HepG2 (cell line): ENCODE measurements at regions not wholly inside any gene's neighbourhood (a gene's known extent, or its start where the extent isn't known, plus 50 kb on each side); places are given as distances from the start of the nearest gene placed in this dataset.

ENCODE experiments used
- ATAC-seq: fragments of 200-7000 bp; cut with Tn5 transposase; 3 replicates; pipeline ENCODE4 v1.9.1; 2020; ENCODE audit warnings: mild to moderate bottlenecking, moderate library complexity
- BruUV-seq: library from RNA; stranded (reverse); fragments of 400-500 nt; replicated peaks from 2 replicates; lab custom pipeline; 2021; lab: Mats Ljungman, UMichigan
- CTCF ChIA-PET: fragments of 300-600 bp; formaldehyde crosslinking; extraction: SDS; loops from one replicate; lab custom pipeline; 2021; ENCODE audit warnings: low total read pairs, inconsistent platforms, low intra/inter-chr PET ratio; lab: Yijun Ruan, JAX
- POLR2A ChIA-PET: fragments of 350-600 bp; sonication (Branson Sonifier 250); formaldehyde crosslinking; loops from one replicate; lab custom pipeline; 2020; ENCODE audit warnings: antibody characterized with exemption, inconsistent platforms; lab: Yijun Ruan, JAX
- DNase-seq: peaks from one replicate; pipeline ENCODE4 v3.0.0-alpha.2; 2015; ENCODE audit warnings: low spot score
- FAIRE-seq: peaks from 3 replicates; lab custom pipeline; 2011; peaks lifted over from hg19 to GRCh38; lab: Jason Lieb, UNC
- H2AFZ ChIP-seq: one replicate; pipeline ENCODE4 v1.6.1; 2011; ENCODE audit warnings: low read length, inconsistent platforms
- H3K27ac ChIP-seq: fragments of 300-600 bp; 3 replicates; pipeline ENCODE4 v1.8.0; 2011; ENCODE audit warnings: mixed run types, mild to moderate bottlenecking, mixed read lengths, low read length, inconsistent platforms; ENCODE audit not compliant: insufficient read depth; ENCODE audit errors: extremely low read length
- H3K27me3 ChIP-seq, 2 experiments: fragments of 200-600 bp in 1 of 2; 2 replicates in 1 of 2; 3 replicates in 1 of 2; pipeline versions ENCODE4 v1.6.0 to v1.8.0; 2011; ENCODE audit warnings: low read length in 2 of 2, mild to moderate bottlenecking in 2 of 2, moderate library complexity in 2 of 2, inconsistent platforms in 1 of 2; ENCODE audit not compliant: insufficient read depth in 2 of 2, control insufficient read depth in 1 of 2
- H3K36me3 ChIP-seq, 2 experiments: fragments of 200-600 bp in 1 of 2; replicated peaks in 1 of 2; 2 replicates in 1 of 2; 3 replicates in 1 of 2; pipeline versions ENCODE4 v1.5.1 to v1.8.0; 2011; ENCODE audit warnings: low read length in 2 of 2, inconsistent platforms in 1 of 2; ENCODE audit not compliant: insufficient read depth in 2 of 2, control insufficient read depth in 1 of 2
- H3K4me1 ChIP-seq: 2 replicates; pipeline ENCODE4 v1.5.1; 2012; ENCODE audit warnings: low read length, inconsistent platforms; ENCODE audit not compliant: insufficient read depth
- H3K4me2 ChIP-seq: 2 replicates; pipeline ENCODE4 v1.6.0; 2011; ENCODE audit warnings: low read depth, low read length, inconsistent platforms
- H3K4me3 ChIP-seq, 3 experiments: fragments of 200-600 bp in 1 of 3; sonication (generic), shearing (Covaris generic) in 1 of 3; replicated peaks in 1 of 3; 2 replicates each; pipeline ENCODE4 v1.5.1; 2011 to 2016; ENCODE audit warnings: low read length in 3 of 3, inconsistent platforms in 2 of 3, low read depth in 2 of 3, mild to moderate bottlenecking in 2 of 3, control low read depth in 1 of 3, mixed read lengths in 1 of 3; ENCODE audit not compliant: insufficient read depth in 1 of 3
- H3K79me2 ChIP-seq: one replicate; pipeline ENCODE4 v1.6.1; 2011; ENCODE audit warnings: low read length, inconsistent platforms; ENCODE audit not compliant: insufficient read depth
- H3K9ac ChIP-seq: 2 replicates; pipeline ENCODE4 v1.6.0; 2011; ENCODE audit warnings: mild to moderate bottlenecking, low read depth, low read length, inconsistent platforms; ENCODE audit not compliant: insufficient read depth
- H3K9me3 ChIP-seq: 2 replicates; pipeline ENCODE4 v1.5.1; 2012; ENCODE audit warnings: mild to moderate bottlenecking, low read length
- H4K20me1 ChIP-seq: 2 replicates; pipeline ENCODE4 v1.6.0; 2011; ENCODE audit warnings: inconsistent platforms, mild to moderate bottlenecking, low read length, moderate library complexity; ENCODE audit not compliant: insufficient read depth
- AHR ChIP-seq: IDR thresholded peaks from 2 replicates; pipeline ENCODE4 v1.6.1; 2018; ENCODE audit warnings: missing genetic modification reagents, missing compliant biosample characterization
- IKZF5 ChIP-seq: IDR thresholded peaks from 2 replicates; pipeline ENCODE4 v1.6.1; 2018; ENCODE audit warnings: missing genetic modification reagents, mild to moderate bottlenecking, missing compliant biosample characterization
- REST ChIP-seq, 2 experiments: IDR thresholded peaks; 2 replicates each; pipeline ENCODE4 v1.6.1; 2011 to 2012; ENCODE audit warnings: low read length in 2 of 2, borderline replicate concordance in 1 of 2, low read depth in 1 of 2, mild to moderate bottlenecking in 1 of 2, moderate library complexity in 1 of 2
- SNAI1 ChIP-seq: sonication (generic); formaldehyde crosslinking; IDR thresholded peaks from 2 replicates; pipeline ENCODE4 v1.5.0; 2020; ENCODE audit warnings: mild to moderate bottlenecking, missing genetic modification reagents, borderline replicate concordance
- SRSF9 ChIP-seq: fragments of 200-400 bp; formaldehyde crosslinking; IDR thresholded peaks from 2 replicates; pipeline ENCODE4 v1.6.1; 2018; ENCODE audit warnings: borderline replicate concordance, mild to moderate bottlenecking, low read depth, low read length; ENCODE audit not compliant: insufficient read depth, poor library complexity, severe bottlenecking
- STAT6 ChIP-seq: sonication (generic); formaldehyde crosslinking; IDR thresholded peaks from 2 replicates; pipeline ENCODE4 v1.4.0; 2020; ENCODE audit warnings: missing genetic modification reagents, mild to moderate bottlenecking, borderline replicate concordance
- ZHX1 ChIP-seq: sonication (generic); formaldehyde crosslinking; IDR thresholded peaks from 2 replicates; pipeline ENCODE4 v1.8.1; 2022; ENCODE audit warnings: low read depth, mild to moderate bottlenecking, missing genetic modification reagents
- ZNF710 ChIP-seq: sonication (generic); formaldehyde crosslinking; IDR thresholded peaks from 2 replicates; pipeline ENCODE4 v1.5.0; 2020; ENCODE audit warnings: mild to moderate bottlenecking, missing genetic modification reagents, borderline replicate concordance
- WGBS: methylation state at CpG from one replicate; pipeline ENCODE4 v1.1.6; 2017; ENCODE audit warnings: low lambda C conversion rate; 5-methylcytosine and 5-hydroxymethylcytosine counted together
- in situ Hi-C: cut with HindIII; loops from 2 replicates; pipeline ENCODE4 v1.10.0; 2017; ENCODE audit warnings: low pct_unique_long_range_greater_than_20kb; ENCODE audit not compliant: extremely low pct_ligation_motif_present
- intact Hi-C: fragments of 100-400 bp; cut with micrococcal nuclease; formaldehyde crosslinking; loops from one replicate; pipeline ENCODE4 v1.10.0; 2022; ENCODE audit not compliant: unreplicated experiment

- no peak for TF ChIP-seq ZHX1 (CRISPR knock-in tag)
Measured at GRCh38 chr2:223688094-223688835, 86.1 kb upstream of the SCG2 start (continued).

- DNase-seq (no peak), ATAC-seq (no peak), FAIRE-seq (no peak)
- Histone ChIP-seq H3K9me3 (no peaks in the 10 kb centered on the region), H3K36me3 (no peaks in the 10 kb centered on the region), H3K27ac (no peak overlapping the region), H3K9ac (no peak overlapping the region), H3K27me3 (no peaks in the 10 kb centered on the region), H3K4me3 (no peak overlapping the region), H3K4me1 (no peaks in the 10 kb centered on the region), H2AFZ (no peak overlapping the region), H4K20me1 (no peaks in the 10 kb centered on the region), H3K79me2 (no peaks in the 10 kb centered on the region), H3K4me2 (no peak overlapping the region)
- ChIA-PET POLR2A (no interaction called here), CTCF (no interaction called here)
- WGBS = 14% methylated on average over 3 of the region's 3 CpGs
- BruUV-seq = no TSS peak
- intact Hi-C loops (no loop called here), in situ Hi-C loops (no loop called here)
- no peak for TF ChIP-seq ZNF710 (CRISPR knock-in tag)
- no peak for TF ChIP-seq SNAI1 (CRISPR knock-in tag)
- TF ChIP-seq REST (IDR thresholded peaks at IDR 0.05; ENCODE audit: borderline replicate concordance in 1 of 2, low read depth in 1 of 2, low read length in 2 of 2) = no peak
- TF ChIP-seq SRSF9 = no peak
- TF ChIP-seq STAT6 (CRISPR knock-in tag) = no peak
- TF ChIP-seq AHR (CRISPR knock-in tag) = no peak
- TF ChIP-seq IKZF5 = no peak
Measured at GRCh38 chr2:223681125-223681524, 79.0 kb upstream of the SCG2 start.
